ENCODE measurements at regions not wholly inside any gene's neighbourhood (a gene's known extent, or its start where the extent isn't known, plus 50 kb on each side); places are given as distances from the start of the nearest gene placed in this dataset.
"Not testable (repeated sequence)": the region's sequence is repeated elsewhere in the genome, so short reads cannot be mapped to it uniquely, and the experiment has no call there.

DNA sequence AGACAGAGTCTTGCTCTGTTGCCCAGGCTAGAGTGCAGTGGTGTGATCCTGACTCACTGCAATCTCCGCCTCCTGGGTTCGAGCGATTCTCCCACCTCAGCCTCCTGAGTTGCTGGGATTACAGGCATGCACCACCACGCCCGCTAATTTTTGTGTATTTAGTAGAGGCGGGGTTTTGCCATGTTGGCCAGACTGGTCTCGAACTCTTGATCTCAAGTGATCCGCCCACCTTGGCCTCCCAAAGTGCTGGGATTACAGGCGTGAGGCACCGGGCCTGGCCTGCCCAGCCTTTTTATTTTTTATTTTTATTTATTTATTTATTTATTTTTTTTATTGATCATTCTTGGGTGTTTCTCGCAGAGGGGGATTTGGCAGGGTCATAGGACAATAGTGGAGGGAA, 98.6 kb upstream of the HS6ST1 start:
- not testable (repeated sequence) for TF ChIP-seq SMARCA4 (IDR thresholded peaks at IDR 0.05); SMARCB1 (IDR thresholded peaks at IDR 0.05; ENCODE audit: insufficient read length, low read depth); ZNF121 (CRISPR knock-in tag; conservative IDR thresholded peaks at IDR 0.05); OTX1 (CRISPR knock-in tag; IDR thresholded peaks at IDR 0.05); CBX1 (IDR thresholded peaks at IDR 0.05; ENCODE audit: low read depth); ZKSCAN8 (CRISPR knock-in tag; IDR thresholded peaks at IDR 0.05); EZH2 (IDR thresholded peaks at IDR 0.05; ENCODE audit: borderline replicate concordance, low read depth, low read length); PRPF4 (IDR thresholded peaks at IDR 0.05; ENCODE audit: insufficient read depth, low read depth, low read length, poor library complexity, severe bottlenecking)
- TF ChIP-seq, protein P1, sequence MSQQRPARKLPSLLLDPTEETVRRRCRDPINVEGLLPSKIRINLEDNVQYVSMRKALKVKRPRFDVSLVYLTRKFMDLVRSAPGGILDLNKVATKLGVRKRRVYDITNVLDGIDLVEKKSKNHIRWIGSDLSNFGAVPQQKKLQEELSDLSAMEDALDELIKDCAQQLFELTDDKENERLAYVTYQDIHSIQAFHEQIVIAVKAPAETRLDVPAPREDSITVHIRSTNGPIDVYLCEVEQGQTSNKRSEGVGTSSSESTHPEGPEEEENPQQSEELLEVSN (IDR thresholded peaks at IDR 0.05; ENCODE audit: borderline replicate concordance in 1 of 2, extremely low read depth in 1 of 2, insufficient read depth in 1 of 2, insufficient read length in 1 of 2, low read depth in 1 of 2, low read length in 1 of 2, poor library complexity in 1 of 2, severe bottlenecking in 1 of 2), result not testable (repeated sequence)
